NCI-H524 treated with DMSO at 0.1 percent for 48 hours (cell line): ENCODE measurements at regions not wholly inside any gene's neighbourhood (a gene's known extent, or its start where the extent isn't known, plus 50 kb on each side); places are given as distances from the start of the nearest gene placed in this dataset.

Experiments used
- DNase-seq: peaks from one replicate; lab custom pipeline; 2025; lab: John Stamatoyannopoulos, UW

- DNase-seq = no peak
Measured at GRCh38 chr20:6421321-6422248, 298.8 kb upstream of the FERMT1 start.

GRCh38 chr20:6420336-6420735, 297.5 kb upstream of the FERMT1 start:
- no peak for DNase-seq

- no peak for DNase-seq
Measured at GRCh38 chr20:6418732-6419131, 295.9 kb upstream of the FERMT1 start.

- no peak for DNase-seq
Measured at GRCh38 chr20:6416371-6416770, 293.5 kb upstream of the FERMT1 start.

GRCh38 chr20:6411651-6412050, 288.8 kb upstream of the FERMT1 start:
- DNase-seq = no peak

GRCh38 chr20:6410721-6411120, 287.9 kb upstream of the FERMT1 start:
- no peak for DNase-seq

- DNase-seq = no peak
Measured at GRCh38 chr20:6407163-6407562, 284.3 kb upstream of the FERMT1 start.

GRCh38 chr20:6401893-6402557, 279.2 kb upstream of the FERMT1 start:
- no peak for DNase-seq

GRCh38 chr20:6397115-6397514, 274.3 kb upstream of the FERMT1 start:
- DNase-seq = no peak

- no peak for DNase-seq
Measured at GRCh38 chr20:6395695-6396094, 272.9 kb upstream of the FERMT1 start.

GRCh38 chr20:6388671-6389197, 265.9 kb upstream of the FERMT1 start:
- DNase-seq = no peak

- no peak for DNase-seq
Measured at GRCh38 chr20:6384956-6385486, 262.2 kb upstream of the FERMT1 start.

GRCh38 chr20:6384380-6384779, 261.6 kb upstream of the FERMT1 start:
- DNase-seq = no peak

- no peak for DNase-seq
Measured at GRCh38 chr20:6381887-6382286, 259.1 kb upstream of the FERMT1 start.

GRCh38 chr20:6362245-6362644, 239.4 kb upstream of the FERMT1 start:
- DNase-seq = no peak

- DNase-seq = no peak
Measured at GRCh38 chr20:6360766-6361165, 237.9 kb upstream of the FERMT1 start.

GRCh38 chr20:6355754-6356451, 233.1 kb upstream of the FERMT1 start:
- no peak for DNase-seq

- no peak for DNase-seq
Measured at GRCh38 chr20:6348908-6349307, 226.1 kb upstream of the FERMT1 start.

GRCh38 chr20:6347916-6348315, 225.1 kb upstream of the FERMT1 start:
- DNase-seq = no peak

- DNase-seq = no peak
Measured at GRCh38 chr20:6341491-6341890, 218.7 kb upstream of the FERMT1 start.

- DNase-seq = no peak
Measured at GRCh38 chr20:6339176-6339575, 216.3 kb upstream of the FERMT1 start.

GRCh38 chr20:6333110-6333509, 210.3 kb upstream of the FERMT1 start:
- DNase-seq = no peak
